Activated CD8-positive, alpha-beta T cell treated with anti-CD3 and anti-CD28 coated beads for 36 hours (primary cell): ENCODE measurements at regions not wholly inside any gene's neighbourhood (a gene's known extent, or its start where the extent isn't known, plus 50 kb on each side); places are given as distances from the start of the nearest gene placed in this dataset.

Experiments
- ATAC-seq: fragments of 200-7000 bp; cut with Tn5 transposase; one replicate; pipeline ENCODE4 v1.10.0; 2021; ENCODE audit warnings: mild to moderate bottlenecking, moderate library complexity
- CTCF ChIA-PET: fragments of 350-600 bp; sonication (Branson Sonifier 250); formaldehyde crosslinking; loops from one replicate; lab custom pipeline; 2021; ENCODE audit warnings: antibody characterized with exemption; lab: Charles Lee
- POLR2A ChIA-PET: fragments of 350-600 bp; sonication (Branson Sonifier 250); formaldehyde crosslinking; loops from one replicate; lab custom pipeline; 2021; ENCODE audit warnings: antibody characterized with exemption; lab: Charles Lee
- DNase-seq: peaks from one replicate; pipeline ENCODE4 v3.0.0-alpha.2; 2020
- H3K27ac Mint-ChIP-seq: one replicate; pipeline ENCODE4 v1.8.0; 2021; ENCODE audit warnings: mild to moderate bottlenecking, mixed read lengths
- H3K27me3 Mint-ChIP-seq: one replicate; pipeline ENCODE4 v1.8.0; 2021; ENCODE audit warnings: mixed read lengths
- H3K36me3 Mint-ChIP-seq: one replicate; pipeline ENCODE4 v1.8.0; 2021; ENCODE audit warnings: low read depth, mixed read lengths
- H3K4me1 Mint-ChIP-seq: one replicate; pipeline ENCODE4 v1.8.0; 2021; ENCODE audit warnings: low read depth, mixed read lengths
- H3K4me3 Mint-ChIP-seq: one replicate; pipeline ENCODE4 v1.8.0; 2021; ENCODE audit warnings: mild to moderate bottlenecking, moderate library complexity, mixed read lengths
- H3K9me3 Mint-ChIP-seq: one replicate; pipeline ENCODE4 v1.8.0; 2021; ENCODE audit warnings: mixed read lengths
- intact Hi-C: fragments of 100-400 bp; cut with micrococcal nuclease; formaldehyde crosslinking; loops from one replicate; pipeline ENCODE4 v1.10.0; 2022
- TF ChIP-seq, protein P1 (sequence below): fragments of 200-600 bp; IDR thresholded peaks from one replicate; pipeline ENCODE4 v1.8.0; 2022; ENCODE audit warnings: antibody characterized with exemption, mild to moderate bottlenecking

DNA sequence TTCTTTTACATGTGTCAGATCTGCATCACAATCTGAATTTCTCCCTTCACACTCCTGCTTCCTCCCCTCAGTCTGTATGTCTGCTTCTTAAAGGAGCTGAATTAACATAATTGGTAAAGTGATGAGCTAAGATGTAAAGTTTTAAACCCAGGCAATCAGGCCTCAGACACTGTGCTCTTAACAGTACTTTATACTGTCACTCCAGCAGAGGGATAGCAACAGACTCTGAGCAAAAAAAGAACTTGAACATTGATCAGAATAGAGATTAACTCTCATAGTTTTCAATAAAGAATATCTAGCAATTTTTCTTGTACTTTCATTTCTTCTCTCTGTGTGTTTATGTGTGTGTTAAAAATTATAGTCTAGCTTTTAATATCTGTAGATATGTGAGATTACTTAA is 110.3 kb downstream of the DUSP10 start:
- TF ChIP-seq, protein P1, sequence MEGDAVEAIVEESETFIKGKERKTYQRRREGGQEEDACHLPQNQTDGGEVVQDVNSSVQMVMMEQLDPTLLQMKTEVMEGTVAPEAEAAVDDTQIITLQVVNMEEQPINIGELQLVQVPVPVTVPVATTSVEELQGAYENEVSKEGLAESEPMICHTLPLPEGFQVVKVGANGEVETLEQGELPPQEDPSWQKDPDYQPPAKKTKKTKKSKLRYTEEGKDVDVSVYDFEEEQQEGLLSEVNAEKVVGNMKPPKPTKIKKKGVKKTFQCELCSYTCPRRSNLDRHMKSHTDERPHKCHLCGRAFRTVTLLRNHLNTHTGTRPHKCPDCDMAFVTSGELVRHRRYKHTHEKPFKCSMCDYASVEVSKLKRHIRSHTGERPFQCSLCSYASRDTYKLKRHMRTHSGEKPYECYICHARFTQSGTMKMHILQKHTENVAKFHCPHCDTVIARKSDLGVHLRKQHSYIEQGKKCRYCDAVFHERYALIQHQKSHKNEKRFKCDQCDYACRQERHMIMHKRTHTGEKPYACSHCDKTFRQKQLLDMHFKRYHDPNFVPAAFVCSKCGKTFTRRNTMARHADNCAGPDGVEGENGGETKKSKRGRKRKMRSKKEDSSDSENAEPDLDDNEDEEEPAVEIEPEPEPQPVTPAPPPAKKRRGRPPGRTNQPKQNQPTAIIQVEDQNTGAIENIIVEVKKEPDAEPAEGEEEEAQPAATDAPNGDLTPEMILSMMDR, result no peak
- CTCF ChIA-PET, result no interaction called here
- Mint-ChIP-seq H3K4me1 (no peaks in the 10 kb centered on the region), H3K9me3 (no peaks in the 10 kb centered on the region), H3K27ac (no peak overlapping the region), H3K36me3 (no peaks in the 10 kb centered on the region), H3K4me3 (no peak overlapping the region), H3K27me3 (no peaks in the 10 kb centered on the region)
- POLR2A ChIA-PET, result no interaction called here
- intact Hi-C loops, result no loop called here
- DNase-seq, result no peak
- ATAC-seq, result no peak

DNA sequence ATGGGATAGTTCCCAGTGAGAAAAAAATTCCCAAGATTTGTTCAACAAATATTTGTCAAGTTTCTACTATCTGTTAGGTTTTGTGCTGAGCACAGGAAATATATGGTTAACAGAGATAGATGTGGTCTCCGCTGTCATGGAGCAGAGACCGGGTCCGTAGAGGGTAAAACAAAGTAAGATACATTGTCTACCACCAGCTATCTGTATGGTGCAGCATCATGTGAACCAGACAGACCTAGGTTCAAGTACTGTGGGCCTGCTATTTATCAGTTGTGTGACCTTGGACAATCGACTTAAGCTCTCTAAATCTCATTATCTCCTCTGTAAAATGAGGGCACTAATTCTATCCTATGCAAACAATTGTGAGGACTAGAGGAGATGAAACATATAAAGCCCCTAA is 109.8 kb downstream of the DUSP10 start:
- Mint-ChIP-seq H3K4me3 (no peak overlapping the region), H3K36me3 (no peaks in the 10 kb centered on the region), H3K4me1 (no peaks in the 10 kb centered on the region), H3K27me3 (no peaks in the 10 kb centered on the region), H3K9me3 (no peaks in the 10 kb centered on the region), H3K27ac (no peak overlapping the region)
- TF ChIP-seq, protein P1, result no peak
- ATAC-seq (no peak), DNase-seq (no peak)
- POLR2A ChIA-PET, result no interaction called here
- CTCF ChIA-PET, result no interaction called here
- intact Hi-C loops, result no loop called here

- TF ChIP-seq, protein P1, result no peak
- no peaks in the 10 kb centered on the region for H3K9me3 Mint-ChIP-seq
- CTCF ChIA-PET, result no interaction called here
- no peak for ATAC-seq
- no peak overlapping the region for H3K27ac Mint-ChIP-seq
- no peak for DNase-seq
- no peaks in the 10 kb centered on the region for H3K27me3 Mint-ChIP-seq
- H3K36me3 Mint-ChIP-seq, result no peaks in the 10 kb centered on the region
- H3K4me1 Mint-ChIP-seq, result no peaks in the 10 kb centered on the region
- intact Hi-C loops, result no loop called here
- POLR2A ChIA-PET, result no interaction called here
- no peak overlapping the region for H3K4me3 Mint-ChIP-seq
Observed at GRCh38 chr1:221633841-221634409, 108.0 kb downstream of the DUSP10 start.

GRCh38 chr1:221634606-221635005 is 107.3 kb downstream of the DUSP10 start:
- TF ChIP-seq, protein P1, result no peak
- ATAC-seq (no peak), DNase-seq (no peak)
- H3K27ac Mint-ChIP-seq, result no peak overlapping the region
- no peak overlapping the region for H3K4me3 Mint-ChIP-seq
- ChIA-PET POLR2A (interaction anchor here (1.6 kb wide), 1 partner anchor 107 kb away, joined by 5 read pairs; the partner anchor contains the start of gene DUSP10), CTCF (no interaction called here)
- H3K27me3 Mint-ChIP-seq, result no peaks in the 10 kb centered on the region
- no peaks in the 10 kb centered on the region for H3K9me3 Mint-ChIP-seq
- no peaks in the 10 kb centered on the region for H3K36me3 Mint-ChIP-seq
- H3K4me1 Mint-ChIP-seq, result no peaks in the 10 kb centered on the region
- intact Hi-C loops, result no loop called here

- POLR2A ChIA-PET, result interaction anchor here (0.5 to 1.6 kb wide), 2 partner anchors 106 to 251 kb away, joined by 3 to 5 read pairs; partner anchors contain the start of gene DUSP10
- Mint-ChIP-seq H3K9me3 (no peaks in the 10 kb centered on the region), H3K36me3 (no peaks in the 10 kb centered on the region), H3K4me3 (no peak overlapping the region), H3K27ac (no peak overlapping the region), H3K4me1 (no peaks in the 10 kb centered on the region), H3K27me3 (no peaks in the 10 kb centered on the region)
- intact Hi-C loops, result no loop called here
- TF ChIP-seq, protein P1, result no peak
- no peak for ATAC-seq
- DNase-seq, result no peak
- CTCF ChIA-PET, result interaction anchor here (0.8 kb wide), 1 partner anchor 43 kb away, joined by 3 read pairs; no protein-coding TSS in a partner anchor
Observed at GRCh38 chr1:221635305-221635704, 106.6 kb downstream of the DUSP10 start.
